GM23338 (cell line): ENCODE measurements at regions not wholly inside any gene's neighbourhood (a gene's known extent, or its start where the extent isn't known, plus 50 kb on each side); places are given as distances from the start of the nearest gene placed in this dataset.

Experiments used
- ATAC-seq: fragments of 200-7000 bp; cut with Tn5 transposase; 3 replicates; pipeline ENCODE4 v1.9.1; 2020
- DNase-seq: peaks from one replicate; pipeline ENCODE4 v3.0.0-alpha.2; 2015; ENCODE audit warnings: low spot score
- H2AFZ ChIP-seq: fragments of 200-600 bp; sonication (generic); 2 replicates; pipeline ENCODE4 v1.8.0; 2016; ENCODE audit warnings: antibody characterized with exemption, mild to moderate bottlenecking, moderate library complexity
- H3F3A ChIP-seq: fragments of 200-600 bp; sonication (generic); replicated peaks from 2 replicates; pipeline ENCODE4 v1.8.0; 2017; ENCODE audit warnings: antibody characterized with exemption, mixed run types, low read depth
- H3K27ac ChIP-seq: fragments of 200-600 bp; sonication (generic); 2 replicates; pipeline ENCODE4 v1.6.1; 2016; ENCODE audit warnings: low read depth
- H3K27me3 ChIP-seq: fragments of 200-600 bp; sonication (generic); 2 replicates; pipeline ENCODE4 v1.8.0; 2016; ENCODE audit warnings: mild to moderate bottlenecking, mixed run types, moderate library complexity; ENCODE audit not compliant: insufficient read depth
- H3K36me3 ChIP-seq: fragments of 200-600 bp; sonication (generic); 2 replicates; pipeline ENCODE4 v1.8.0; 2016; ENCODE audit warnings: mild to moderate bottlenecking; ENCODE audit not compliant: insufficient read depth
- H3K4me1 ChIP-seq: fragments of 200-600 bp; sonication (generic); 2 replicates; pipeline ENCODE4 v1.8.0; 2016; ENCODE audit warnings: mild to moderate bottlenecking, moderate library complexity; ENCODE audit not compliant: insufficient read depth
- H3K4me2 ChIP-seq: fragments of 200-600 bp; sonication (generic); 2 replicates; pipeline ENCODE4 v1.7.1; 2017; ENCODE audit warnings: mixed run types
- H3K4me3 ChIP-seq: fragments of 200-600 bp; sonication (generic); 2 replicates; pipeline ENCODE4 v1.6.1; 2016; ENCODE audit warnings: mixed run types
- H3K79me2 ChIP-seq: fragments of 200-600 bp; sonication (generic); replicated peaks from 2 replicates; pipeline ENCODE4 v1.8.0; 2017; ENCODE audit warnings: mild to moderate bottlenecking; ENCODE audit not compliant: insufficient read depth
- H3K9me2 ChIP-seq: fragments of 200-600 bp; sonication (generic); 2 replicates; pipeline ENCODE4 v1.8.0; 2017; ENCODE audit not compliant: insufficient read depth
- H4K20me1 ChIP-seq: fragments of 200-600 bp; sonication (generic); replicated peaks from 2 replicates; pipeline ENCODE4 v1.8.0; 2017; ENCODE audit warnings: mild to moderate bottlenecking; ENCODE audit not compliant: insufficient read depth
- H3K27ac Mint-ChIP-seq: 2 replicates; pipeline ENCODE4 v1.8.0; 2020; ENCODE audit warnings: inconsistent platforms, mild to moderate bottlenecking, moderate library complexity, mixed read lengths
- H3K27me3 Mint-ChIP-seq: 3 replicates; pipeline ENCODE4 v1.8.0; 2022; ENCODE audit warnings: low read depth, mild to moderate bottlenecking, moderate library complexity, mixed read lengths, inconsistent platforms; ENCODE audit not compliant: insufficient read depth, poor library complexity
- H3K36me3 Mint-ChIP-seq: 3 replicates; pipeline ENCODE4 v1.8.0; 2021; ENCODE audit warnings: low read depth, mild to moderate bottlenecking, inconsistent platforms, moderate library complexity, mixed read lengths
- H3K4me1 Mint-ChIP-seq: 3 replicates; pipeline ENCODE4 v1.8.0; 2020; ENCODE audit warnings: mild to moderate bottlenecking, inconsistent platforms, mixed read lengths
- H3K4me3 Mint-ChIP-seq: 3 replicates; pipeline ENCODE4 v1.8.0; 2021; ENCODE audit warnings: moderate library complexity, mild to moderate bottlenecking, inconsistent platforms, mixed read lengths
- H3K9me3 Mint-ChIP-seq: 3 replicates; pipeline ENCODE4 v1.8.0; 2020; ENCODE audit warnings: moderate library complexity, mild to moderate bottlenecking, inconsistent platforms, mixed read lengths
- CREB1 ChIP-seq: fragments of 250-450 bp; sonication (Bioruptor Pico); IDR thresholded peaks from 2 replicates; pipeline ENCODE4 v1.5.0; 2020; ENCODE audit warnings: low read depth, mild to moderate bottlenecking, moderate library complexity
- ETS1 ChIP-seq: IDR thresholded peaks from 2 replicates; pipeline ENCODE4 v1.6.1; 2016; ENCODE audit warnings: antibody characterized with exemption
- EZH2 ChIP-seq: fragments of 200-600 bp; sonication (generic); IDR thresholded peaks from one replicate; pipeline ENCODE4 v1.8.0; 2017; ENCODE audit warnings: antibody characterized with exemption, mild to moderate bottlenecking, low read depth; ENCODE audit not compliant: unreplicated experiment
- EZH2phosphoT487 ChIP-seq: fragments of 200-600 bp; sonication (generic); IDR thresholded peaks from one replicate; pipeline ENCODE4 v1.8.1; 2018; ENCODE audit warnings: antibody characterized with exemption; ENCODE audit not compliant: unreplicated experiment
- REST ChIP-seq: IDR thresholded peaks from one replicate; pipeline ENCODE4 v1.6.1; 2018; ENCODE audit warnings: antibody characterized with exemption; ENCODE audit not compliant: unreplicated experiment
- ZNF331 ChIP-seq: fragments of 250-450 bp; sonication (Bioruptor Pico); IDR thresholded peaks from 2 replicates; pipeline ENCODE4 v1.5.0; 2020; ENCODE audit warnings: low read depth, mild to moderate bottlenecking, moderate library complexity
- ZNF462 ChIP-seq: fragments of 250-450 bp; sonication (Bioruptor Pico); IDR thresholded peaks from 2 replicates; pipeline ENCODE4 v1.5.0; 2020; ENCODE audit warnings: mild to moderate bottlenecking, moderate library complexity

GRCh38 chr2:4690913-4691312 is 987.5 kb downstream of the DCDC2C start:
- Mint-ChIP-seq H3K27me3 (no peaks in the 10 kb centered on the region), H3K9me3 (peaks cover 82% of the 10 kb centered on the region), H3K27ac (no peak overlapping the region), H3K4me1 (peaks cover 3% of the 10 kb centered on the region; the same call in 1 of the 3 replicates), H3K36me3 (peaks cover 17% of the 10 kb centered on the region; the same call in 2 of the 3 replicates), H3K4me3 (no peak overlapping the region)
- Histone ChIP-seq H4K20me1 (no peaks in the 10 kb centered on the region), H2AFZ (no peak overlapping the region), H3K4me2 (no peak overlapping the region), H3K79me2 (no peaks in the 10 kb centered on the region), H3K27me3 (no peaks in the 10 kb centered on the region), H3F3A (no peaks in the 10 kb centered on the region), H3K4me1 (0 out of 2 replicates have a peak, but pooled peaks cover 3% of the 10 kb centered on the region), H3K4me3 (no peak overlapping the region), H3K27ac (no peak overlapping the region), H3K9me2 (0 out of 2 replicates have a peak, but pooled peaks cover 6% of the 10 kb centered on the region), H3K36me3 (no peaks in the 10 kb centered on the region)
- no peak for ATAC-seq
- TF ChIP-seq ETS1 = no peak
- no peak for TF ChIP-seq REST
- TF ChIP-seq ZNF331 (CRISPR knock-in tag) = no peak
- no peak for TF ChIP-seq EZH2
- TF ChIP-seq CREB1 (CRISPR knock-in tag) = no peak
- TF ChIP-seq EZH2phosphoT487 = no peak
- no peak for TF ChIP-seq ZNF462
- no peak for DNase-seq
